ENCODE measurements at regions not wholly inside any gene's neighbourhood (a gene's known extent, or its start where the extent isn't known, plus 50 kb on each side); places are given as distances from the start of the nearest gene placed in this dataset.

- intact Hi-C loops (cut with DNase I), result no loop called here
Measured at GRCh38 chr2:228869636-228870264, 401.3 kb downstream of the PID1 start.

GRCh38 chr2:228867406-228867805 lies 403.7 kb downstream of the PID1 start:
- no peaks in the 10 kb centered on the region for H3K27me3 ChIP-seq
- no peak for DNase-seq
- intact Hi-C loops (cut with DNase I), result no loop called here
- WGBS, 4 donors, result 87 to 94% (median 91%) methylated on average over 4 of the region's 4 CpGs
- H3K36me3 ChIP-seq (replicated peaks in 1 of 2), result no peaks in the 10 kb centered on the region
- H3K9me3 ChIP-seq (replicated peaks in 1 of 3), result no peaks in the 10 kb centered on the region
- no peak for TF ChIP-seq POLR2A (IDR thresholded peaks at IDR 0.05)
- TF ChIP-seq CTCF (IDR thresholded peaks at IDR 0.05), result no peak
- H3K4me1 ChIP-seq (replicated peaks in 1 of 2), result no peaks in the 10 kb centered on the region
- no peak overlapping the region for H3K4me3 ChIP-seq
- H3K27ac ChIP-seq, result no peak overlapping the region

More at GRCh38 chr2:228869636-228870264, 401.3 kb downstream of the PID1 start:
- no peak overlapping the region for H3K27ac ChIP-seq
- H3K36me3 ChIP-seq (replicated peaks in 1 of 2), result no peaks in the 10 kb centered on the region
- H3K27me3 ChIP-seq, result no peaks in the 10 kb centered on the region
- no peak for DNase-seq
- no peaks in the 10 kb centered on the region for H3K4me1 ChIP-seq (replicated peaks in 1 of 2)
- no peaks in the 10 kb centered on the region for H3K9me3 ChIP-seq (replicated peaks in 1 of 3)
- peak overlapping the region in 1 of 4 donors; percentile 25 for H3K4me3 ChIP-seq
- TF ChIP-seq CTCF (IDR thresholded peaks at IDR 0.05) (no peak), POLR2A (IDR thresholded peaks at IDR 0.05) (no peak)

- DNase-seq, result no peak
- TF ChIP-seq POLR2A (IDR thresholded peaks at IDR 0.05), result no peak
- no peak for TF ChIP-seq CTCF (IDR thresholded peaks at IDR 0.05)
- Histone ChIP-seq H3K4me3 (no peak overlapping the region), H3K27ac (no peak overlapping the region), H3K9me3 (replicated peaks in 1 of 3) (no peaks in the 10 kb centered on the region), H3K4me1 (replicated peaks in 1 of 2) (no peaks in the 10 kb centered on the region), H3K36me3 (replicated peaks in 1 of 2) (no peaks in the 10 kb centered on the region), H3K27me3 (no peaks in the 10 kb centered on the region)
- intact Hi-C loops (cut with DNase I), result no loop called here
- 74 to 94% (median 83%) methylated on average over 2 of the region's 2 CpGs for WGBS, 4 donors
Measured at GRCh38 chr2:228866781-228867180, 404.3 kb downstream of the PID1 start.

- H3K27me3 ChIP-seq, result no peaks in the 10 kb centered on the region
- H3K4me3 ChIP-seq, result no peak overlapping the region
- no peak overlapping the region for H3K27ac ChIP-seq
- no peaks in the 10 kb centered on the region for H3K9me3 ChIP-seq (replicated peaks in 1 of 3)
- no peaks in the 10 kb centered on the region for H3K4me1 ChIP-seq (replicated peaks in 1 of 2)
- intact Hi-C loops (cut with DNase I), result no loop called here
- H3K36me3 ChIP-seq (replicated peaks in 1 of 2), result no peaks in the 10 kb centered on the region
- WGBS, 4 donors, result 78 to 90% (median 80%) methylated on average over 1 to 2 of the region's 2 CpGs; no CpG with 5 or more reads in 1 of the 4 donors
- TF ChIP-seq POLR2A (IDR thresholded peaks at IDR 0.05), result no peak
- no peak for TF ChIP-seq CTCF (IDR thresholded peaks at IDR 0.05)
- DNase-seq, result no peak
Measured at GRCh38 chr2:228866044-228866443, 405.0 kb downstream of the PID1 start.
